A673 (cell line): ENCODE measurements at regions not wholly inside any gene's neighbourhood (a gene's known extent, or its start where the extent isn't known, plus 50 kb on each side); places are given as distances from the start of the nearest gene placed in this dataset.

Source experiments
- BruUV-seq: library from RNA; stranded (reverse); fragments of 400-500 nt; replicated peaks from 2 replicates; lab custom pipeline; 2021; lab: Mats Ljungman, UMichigan
- CTCF ChIA-PET: fragments of 300-600 bp; sonication (Branson Sonifier 250); formaldehyde crosslinking; loops from one replicate; lab custom pipeline; 2022; ENCODE audit warnings: antibody characterized with exemption; lab: Charles Lee
- POLR2A ChIA-PET: fragments of 300-600 bp; sonication (Branson Sonifier 250); formaldehyde crosslinking; loops from one replicate; lab custom pipeline; 2022; ENCODE audit warnings: antibody characterized with exemption; ENCODE audit not compliant: low non-redundant PET; lab: Charles Lee
- DNase-seq: peaks from one replicate; pipeline ENCODE4 v3.0.0-alpha.2; 2015; ENCODE audit warnings: low spot score
- H3K27ac ChIP-seq: fragments of 200-600 bp; sonication (generic); 2 replicates; pipeline ENCODE4 v1.5.1; 2016; ENCODE audit warnings: mixed run types, low read depth, mild to moderate bottlenecking, mixed read lengths, antibody characterized with exemption, low read length; ENCODE audit not compliant: poor library complexity, severe bottlenecking
- H3K27me3 ChIP-seq: fragments of 200-600 bp; sonication (generic); replicated peaks from 2 replicates; pipeline ENCODE4 v1.6.1; 2017; ENCODE audit warnings: mixed run types, low read depth, mild to moderate bottlenecking, mixed read lengths, antibody characterized with exemption, low read length; ENCODE audit not compliant: insufficient read depth, poor library complexity
- H3K36me3 ChIP-seq: fragments of 200-600 bp; sonication (generic); 2 replicates; pipeline ENCODE4 v1.6.1; 2016; ENCODE audit warnings: mixed run types, mild to moderate bottlenecking, mixed read lengths, antibody characterized with exemption, low read length; ENCODE audit not compliant: insufficient read depth, poor library complexity, severe bottlenecking
- H3K4me1 ChIP-seq: fragments of 200-600 bp; sonication (generic); 2 replicates; pipeline ENCODE4 v1.6.1; 2017; ENCODE audit warnings: mixed run types, mild to moderate bottlenecking, mixed read lengths, antibody characterized with exemption, low read length; ENCODE audit not compliant: insufficient read depth, poor library complexity, severe bottlenecking
- H3K4me3 ChIP-seq: fragments of 200-600 bp; sonication (generic); 2 replicates; pipeline ENCODE4 v1.5.1; 2016; ENCODE audit warnings: low read depth, mixed run types, mild to moderate bottlenecking, mixed read lengths, low read length; ENCODE audit not compliant: poor library complexity, severe bottlenecking
- H3K9me3 ChIP-seq: fragments of 200-600 bp; sonication (generic); 2 replicates; pipeline ENCODE4 v1.6.1; 2016; ENCODE audit warnings: mixed run types, low read depth, mild to moderate bottlenecking, mixed read lengths, antibody characterized with exemption, low read length; ENCODE audit not compliant: poor library complexity, severe bottlenecking
- EZH2 ChIP-seq: fragments of 200-600 bp; sonication (generic); IDR thresholded peaks from 2 replicates; pipeline ENCODE4 v1.6.1; 2017; ENCODE audit warnings: borderline replicate concordance, low read depth, mild to moderate bottlenecking, mixed read lengths, antibody characterized with exemption, low read length; ENCODE audit not compliant: poor library complexity, severe bottlenecking
- intact Hi-C: fragments of 100-400 bp; cut with micrococcal nuclease; formaldehyde crosslinking; loops from one replicate; pipeline ENCODE4 v1.10.0; 2022; ENCODE audit not compliant: unreplicated experiment
- TF ChIP-seq, protein P1 (sequence below): fragments of 300-800, 200-600 bp; sonication (generic); conservative IDR thresholded peaks from 2 replicates; pipeline ENCODE4 v1.5.1; 2017; ENCODE audit warnings: low read depth, mild to moderate bottlenecking, antibody characterized with exemption, low read length, moderate library complexity, mixed read lengths

DNA sequence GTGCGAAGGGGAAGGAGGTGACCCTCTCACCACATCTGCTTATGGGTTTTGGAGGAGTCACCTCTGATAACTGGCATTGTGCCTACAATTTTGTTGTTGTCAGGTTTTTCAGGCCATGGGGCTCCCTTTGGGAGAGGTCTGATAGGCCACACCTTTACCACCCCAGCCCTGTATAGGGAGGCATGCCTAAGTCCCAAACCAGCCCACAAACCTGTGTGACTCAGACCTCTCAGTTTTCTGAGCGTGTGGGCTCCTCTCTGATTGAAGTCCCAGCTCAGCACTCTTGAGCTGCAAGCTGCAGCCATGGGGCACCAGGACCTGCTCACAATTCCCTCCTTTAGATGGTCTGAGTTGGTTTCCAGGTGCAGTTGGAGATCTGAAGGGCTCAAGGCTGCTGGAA lies 1429.3 kb upstream of the TMEM132C start:
- intact Hi-C loops = no loop called here
- H3K36me3 ChIP-seq = no peaks in the 10 kb centered on the region
- ChIA-PET CTCF (no interaction called here), POLR2A (no interaction called here)
- peaks cover 10% of the 10 kb centered on the region for H3K9me3 ChIP-seq
- H3K4me3 ChIP-seq = no peak overlapping the region
- no peak for DNase-seq
- no peak overlapping the region for H3K27ac ChIP-seq
- H3K4me1 ChIP-seq = no peaks in the 10 kb centered on the region
- no TSS peak for BruUV-seq
- TF ChIP-seq, protein P1, sequence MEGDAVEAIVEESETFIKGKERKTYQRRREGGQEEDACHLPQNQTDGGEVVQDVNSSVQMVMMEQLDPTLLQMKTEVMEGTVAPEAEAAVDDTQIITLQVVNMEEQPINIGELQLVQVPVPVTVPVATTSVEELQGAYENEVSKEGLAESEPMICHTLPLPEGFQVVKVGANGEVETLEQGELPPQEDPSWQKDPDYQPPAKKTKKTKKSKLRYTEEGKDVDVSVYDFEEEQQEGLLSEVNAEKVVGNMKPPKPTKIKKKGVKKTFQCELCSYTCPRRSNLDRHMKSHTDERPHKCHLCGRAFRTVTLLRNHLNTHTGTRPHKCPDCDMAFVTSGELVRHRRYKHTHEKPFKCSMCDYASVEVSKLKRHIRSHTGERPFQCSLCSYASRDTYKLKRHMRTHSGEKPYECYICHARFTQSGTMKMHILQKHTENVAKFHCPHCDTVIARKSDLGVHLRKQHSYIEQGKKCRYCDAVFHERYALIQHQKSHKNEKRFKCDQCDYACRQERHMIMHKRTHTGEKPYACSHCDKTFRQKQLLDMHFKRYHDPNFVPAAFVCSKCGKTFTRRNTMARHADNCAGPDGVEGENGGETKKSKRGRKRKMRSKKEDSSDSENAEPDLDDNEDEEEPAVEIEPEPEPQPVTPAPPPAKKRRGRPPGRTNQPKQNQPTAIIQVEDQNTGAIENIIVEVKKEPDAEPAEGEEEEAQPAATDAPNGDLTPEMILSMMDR = no peak
- TF ChIP-seq EZH2 = no peak
- peaks cover under 1% of the 10 kb centered on the region for H3K27me3 ChIP-seq

DNA sequence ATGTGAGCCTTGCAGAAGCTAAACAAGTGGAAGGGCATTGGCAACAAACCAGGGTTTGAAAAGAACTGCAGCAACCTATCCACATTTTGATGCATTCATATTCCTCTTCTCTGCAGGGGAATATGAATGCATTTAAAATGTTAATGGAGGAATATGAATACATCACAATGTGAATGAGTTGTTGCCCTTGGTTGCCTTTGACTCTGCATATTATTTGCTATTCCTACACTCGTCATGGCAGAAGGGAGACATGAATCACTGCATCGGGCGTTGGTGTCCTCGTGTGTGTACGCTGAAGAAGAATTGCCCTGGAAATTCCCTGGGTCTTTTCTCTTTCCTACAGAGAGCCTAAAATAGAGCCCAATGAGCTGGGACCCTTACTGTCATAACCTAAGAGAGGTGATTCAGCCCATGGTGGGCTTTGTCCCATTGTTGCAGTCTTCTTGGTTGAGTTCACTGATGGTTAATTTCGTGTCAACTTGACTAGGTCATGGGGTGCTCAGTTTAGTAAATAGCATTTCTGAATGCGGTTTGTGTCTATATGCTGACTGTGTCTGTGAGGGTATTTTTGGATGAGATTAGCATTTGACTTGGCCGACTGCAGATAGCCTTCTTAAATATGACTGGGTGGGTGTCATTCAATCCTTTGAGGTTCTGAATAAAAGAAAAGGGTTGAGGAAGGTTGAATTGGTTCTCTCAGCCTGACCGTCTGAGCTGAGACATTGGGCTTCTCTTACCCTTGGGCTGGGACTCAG lies 1422.9 kb upstream of the TMEM132C start:
- BruUV-seq = no TSS peak
- Histone ChIP-seq H3K4me1 (no peaks in the 10 kb centered on the region), H3K27ac (no peak overlapping the region), H3K4me3 (no peak overlapping the region), H3K36me3 (no peaks in the 10 kb centered on the region), H3K9me3 (no peaks in the 10 kb centered on the region), H3K27me3 (no peaks in the 10 kb centered on the region)
- DNase-seq = no peak
- no peak for TF ChIP-seq EZH2
- TF ChIP-seq, protein P1 = no peak
- intact Hi-C loops = no loop called here
- POLR2A ChIA-PET = no interaction called here
- CTCF ChIA-PET = no interaction called here

DNA sequence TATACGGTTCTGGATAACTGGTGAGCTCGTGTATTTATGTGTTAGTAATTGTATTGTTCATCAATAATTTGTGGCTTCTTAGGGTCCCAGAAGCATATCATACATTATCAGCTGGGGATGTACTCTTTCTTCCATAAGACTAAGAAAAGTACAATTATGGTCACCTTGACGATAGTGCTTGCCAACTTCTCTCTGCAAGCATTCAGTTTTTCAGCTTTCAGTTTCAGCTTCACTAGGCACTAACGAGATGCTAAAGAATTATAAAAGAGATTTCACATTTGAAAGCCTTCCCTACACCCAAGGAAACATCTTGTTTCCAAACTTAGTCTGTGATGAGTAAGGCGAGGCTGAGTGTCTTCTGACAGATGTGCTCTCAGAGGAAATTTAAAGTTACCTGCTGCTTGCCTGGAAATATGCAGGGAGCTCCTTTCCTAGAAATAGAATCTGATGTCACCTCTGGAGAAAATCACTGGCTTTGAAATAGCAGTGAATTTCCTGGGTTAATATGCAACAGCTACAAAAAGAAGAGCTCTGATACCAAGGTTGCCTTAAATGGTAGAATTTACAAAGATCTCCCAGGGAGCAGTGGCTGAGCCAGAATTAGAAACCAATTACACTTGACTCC lies 1419.9 kb upstream of the TMEM132C start:
- CTCF ChIA-PET = no interaction called here
- intact Hi-C loops = no loop called here

More for the DNA sequence above, 1419.9 kb upstream of the TMEM132C start:
- Histone ChIP-seq H3K9me3 (no peaks in the 10 kb centered on the region), H3K27ac (no peak overlapping the region), H3K36me3 (no peaks in the 10 kb centered on the region), H3K4me1 (no peaks in the 10 kb centered on the region), H3K4me3 (no peak overlapping the region), H3K27me3 (no peaks in the 10 kb centered on the region)
- no peak for DNase-seq
- TF ChIP-seq, protein P1 = no peak
- no peak for TF ChIP-seq EZH2
- BruUV-seq = no TSS peak
- POLR2A ChIA-PET = no interaction called here
